Transverse colon (tissue), 4 donors: ENCODE measurements at regions not wholly inside any gene's neighbourhood (a gene's known extent, or its start where the extent isn't known, plus 50 kb on each side); places are given as distances from the start of the nearest gene placed in this dataset.
A peak's percentile ranks its signal among the peaks of the same experiment; 100 is the strongest.

Source experiments
- DNase-seq: peaks from one replicate; pipeline ENCODE4 v3.0.0-alpha.2; 2019
- H3K27ac ChIP-seq, 4 donors: fragments of 200-600 bp; sonication (generic); 2 replicates each; pipeline ENCODE4 v1.5.1; 2016 to 2018; ENCODE audit warnings: inconsistent platforms in 4 of 4
- H3K27me3 ChIP-seq: fragments of 200-600 bp; sonication (generic); 2 replicates; pipeline ENCODE4 v1.5.1; 2017; ENCODE audit warnings: inconsistent platforms
- H3K36me3 ChIP-seq, 4 donors: fragments of 200-600 bp; sonication (generic); 2 replicates each; pipeline ENCODE4 v1.5.1; 2017 to 2019; ENCODE audit warnings: inconsistent platforms in 4 of 4
- H3K4me1 ChIP-seq, 4 donors: fragments of 200-600 bp; sonication (generic); 2 replicates each; pipeline ENCODE4 v1.5.1; 2017 to 2020; ENCODE audit warnings: inconsistent platforms in 4 of 4
- H3K4me3 ChIP-seq, 4 donors: fragments of 200-600 bp; sonication (generic); 1 replicate in 1 of 4; 2 replicates in 3 of 4; pipeline versions ENCODE4 v1.5.1 to v1.6.1; 2017 to 2019; ENCODE audit warnings: inconsistent platforms in 4 of 4
- H3K9me3 ChIP-seq, 2 donors: fragments of 200-600 bp; sonication (generic); 2 replicates each; pipeline ENCODE4 v1.5.1; 2017 to 2019; ENCODE audit warnings: inconsistent platforms in 2 of 2
- CTCF ChIP-seq, 5 experiments: fragments of 200-600 bp in 3 of 5; fragments of 450-650 bp in 2 of 5; sonication (generic) in 3 of 5; IDR thresholded peaks; 1 replicate in 2 of 5; 2 replicates in 3 of 5; pipeline ENCODE4 v1.5.1; 2016 to 2017; ENCODE audit warnings: antibody characterized with exemption in 5 of 5, inconsistent platforms in 3 of 5, mild to moderate bottlenecking in 2 of 5, moderate library complexity in 1 of 5
- EP300 ChIP-seq: sonication (generic); formaldehyde crosslinking; IDR thresholded peaks from one replicate; pipeline ENCODE4 v1.6.1; 2017; ENCODE audit warnings: antibody characterized with exemption, low read depth
- POLR2A ChIP-seq: fragments of 450-650 bp; IDR thresholded peaks from one replicate; pipeline ENCODE4 v1.6.1; 2016; ENCODE audit warnings: antibody characterized with exemption, mild to moderate bottlenecking, moderate library complexity
- POLR2AphosphoS5 ChIP-seq, 3 donors: sonication (generic); formaldehyde crosslinking; IDR thresholded peaks; one replicate each; pipeline ENCODE4 v1.6.1; 2016; ENCODE audit warnings: antibody characterized with exemption in 3 of 3
- WGBS, 2 donors: methylation state at CpG; one replicate each; pipeline ENCODE4 v1.1.5; 2018; ENCODE audit warnings: low coverage in 1 of 2; 5-methylcytosine and 5-hydroxymethylcytosine counted together
- in situ Hi-C, 4 donors: fragments of 200-750 bp; cut with MboI; loops; one replicate each; pipeline versions ENCODE4 v1.15.0 to v1.15.1; 2017; ENCODE audit warnings: low sequenced_read_pairs in 3 of 4, low pct_ligation_motif_present in 1 of 4, low pct_unique_long_range_greater_than_20kb in 1 of 4
- intact Hi-C: fragments of 100-400 bp; cut with DNase I; formaldehyde crosslinking; loops from one replicate; pipeline ENCODE4 v1.15.1; 2023; ENCODE audit warnings: low total_unique reads

- no peaks in the 10 kb centered on the region for H3K27me3 ChIP-seq
- DNase-seq = no peak
- no peaks in the 10 kb centered on the region for H3K9me3 ChIP-seq
- no peak for TF ChIP-seq EP300
- no peak for TF ChIP-seq CTCF (IDR thresholded peaks at IDR 0.05)
- in situ Hi-C loops = no loop called here
- no peaks in the 10 kb centered on the region for H3K36me3 ChIP-seq
- no peaks in the 10 kb centered on the region for H3K4me1 ChIP-seq
- no peak overlapping the region for H3K27ac ChIP-seq
- intact Hi-C loops = no loop called here
- no peak overlapping the region for H3K4me3 ChIP-seq
- WGBS, 2 donors = 63% methylated on average over 1 of the region's 1 CpG
These were observed 417.9 kb downstream of the PDGFC start for GRCh38 chr4:156553659-156554058.

- DNase-seq = no peak
- Histone ChIP-seq H3K4me1 (peaks cover 0 to 19% (median 3%) of the 10 kb centered on the region in 4 donors), H3K36me3 (no peaks in the 10 kb centered on the region), H3K27ac (peak overlapping the region in 2 of 4 donors; percentile 32 to 38), H3K9me3 (no peaks in the 10 kb centered on the region), H3K27me3 (no peaks in the 10 kb centered on the region), H3K4me3 (no peak overlapping the region)
- intact Hi-C loops = no loop called here
- no peak for TF ChIP-seq CTCF (IDR thresholded peaks at IDR 0.05)
- no peak for TF ChIP-seq EP300
- no peak for TF ChIP-seq POLR2AphosphoS5 (IDR thresholded peaks at IDR 0.05)
- no peak for TF ChIP-seq POLR2A
- 20 to 75% methylated on average over 1 to 2 of the region's 2 CpGs for WGBS, 2 donors
- in situ Hi-C loops = no loop called here
These were observed 423.7 kb downstream of the PDGFC start for GRCh38 chr4:156547891-156548290.

- H3K9me3 ChIP-seq = no peaks in the 10 kb centered on the region
- no peak for DNase-seq
- H3K27ac ChIP-seq = peak overlapping the region in 3 of 4 donors; percentile 0 to 38 (median 32)
- H3K27me3 ChIP-seq = no peaks in the 10 kb centered on the region
- in situ Hi-C loops (no loop called here), intact Hi-C loops (no loop called here)
- TF ChIP-seq CTCF (IDR thresholded peaks at IDR 0.05) = no peak
- TF ChIP-seq POLR2AphosphoS5 (IDR thresholded peaks at IDR 0.05) = no peak
- TF ChIP-seq EP300 = no peak
- no peak for TF ChIP-seq POLR2A
- H3K36me3 ChIP-seq = no peaks in the 10 kb centered on the region
- peaks cover 0 to 19% (median 3%) of the 10 kb centered on the region in 4 donors for H3K4me1 ChIP-seq
- WGBS, 2 donors = 49 to 54% methylated on average over 2 of the region's 2 CpGs
- H3K4me3 ChIP-seq = no peak overlapping the region
These were observed 424.2 kb downstream of the PDGFC start for GRCh38 chr4:156547439-156547838.

GRCh38 chr4:156545003-156545785, 426.4 kb downstream of the PDGFC start:
- Histone ChIP-seq H3K9me3 (no peaks in the 10 kb centered on the region), H3K4me1 (peaks cover 0 to 19% (median 3%) of the 10 kb centered on the region in 4 donors), H3K4me3 (no peak overlapping the region), H3K27ac (peak overlapping the region in 3 of 4 donors; percentile 9 to 22 (median 20)), H3K27me3 (no peaks in the 10 kb centered on the region), H3K36me3 (no peaks in the 10 kb centered on the region)
- intact Hi-C loops = no loop called here
- in situ Hi-C loops = no loop called here
- TF ChIP-seq CTCF (IDR thresholded peaks at IDR 0.05) (no peak), POLR2A (no peak), EP300 (no peak), POLR2AphosphoS5 (IDR thresholded peaks at IDR 0.05) (no peak)
- 63 to 65% methylated on average over 2 of the region's 2 CpGs for WGBS, 2 donors
- no peak for DNase-seq
